Activated T-cell treated with anti-CD3 and anti-CD28 coated beads, Interleukin-2, amount 50 U/mL, for 48 hours (primary cell): ENCODE measurements at regions not wholly inside any gene's neighbourhood (a gene's known extent, or its start where the extent isn't known, plus 50 kb on each side); places are given as distances from the start of the nearest gene placed in this dataset.

Experiments
- DNase-seq, 2 experiments: peaks; one replicate each; pipeline ENCODE4 v3.0.0-alpha.2; 2020

- DNase-seq, result no peak
These were observed 71.2 kb upstream of the IL6 start for GRCh38 chr7:22655781-22656180.

- no peak for DNase-seq
These were observed 72.2 kb upstream of the IL6 start for GRCh38 chr7:22654831-22655230.

- no peak for DNase-seq
These were observed 73.0 kb upstream of the IL6 start for GRCh38 chr7:22653951-22654350.

GRCh38 chr7:22651534-22652243 is 75.3 kb upstream of the IL6 start:
- no peak for DNase-seq

- DNase-seq, result no peak
These were observed 76.0 kb upstream of the IL6 start for GRCh38 chr7:22651036-22651435.

GRCh38 chr7:22649686-22650085 is 77.3 kb upstream of the IL6 start:
- DNase-seq, result no peak

- DNase-seq, result no peak
These were observed 79.3 kb upstream of the IL6 start for GRCh38 chr7:22647451-22648257.

GRCh38 chr7:22645418-22646181 is 81.4 kb upstream of the IL6 start:
- no peak for DNase-seq

GRCh38 chr7:22642454-22642853 is 84.5 kb upstream of the IL6 start:
- DNase-seq, result no peak

GRCh38 chr7:22640269-22640668 is 86.7 kb upstream of the IL6 start:
- DNase-seq, result peak; percentile 51 to 59

- no peak for DNase-seq
These were observed 87.6 kb upstream of the IL6 start for GRCh38 chr7:22639396-22639795.

- no peak for DNase-seq
These were observed 91.7 kb upstream of the IL6 start for GRCh38 chr7:22635349-22635748.

- no peak for DNase-seq
These were observed 93.0 kb upstream of the IL6 start for GRCh38 chr7:22633954-22634474.

- DNase-seq, result no peak
These were observed 93.6 kb upstream of the IL6 start for GRCh38 chr7:22633286-22633953.

GRCh38 chr7:22632674-22633073 is 94.3 kb upstream of the IL6 start:
- no peak for DNase-seq

- no peak for DNase-seq
These were observed 95.3 kb upstream of the IL6 start for GRCh38 chr7:22631730-22632129.

GRCh38 chr7:22630069-22630468 is 96.9 kb upstream of the IL6 start:
- no peak for DNase-seq

- DNase-seq, result no peak
These were observed 97.9 kb upstream of the IL6 start for GRCh38 chr7:22629056-22629455.

GRCh38 chr7:22628112-22628511 is 98.9 kb upstream of the IL6 start:
- no peak for DNase-seq

- DNase-seq, result no peak
These were observed 99.9 kb upstream of the IL6 start for GRCh38 chr7:22627136-22627535.

GRCh38 chr7:22625251-22625650 is 101.7 kb upstream of the IL6 start:
- no peak for DNase-seq

GRCh38 chr7:22624781-22625180 is 102.2 kb upstream of the IL6 start:
- DNase-seq, result no peak
